Aorta (tissue), 5 donors: ENCODE measurements at regions not wholly inside any gene's neighbourhood (a gene's known extent, or its start where the extent isn't known, plus 50 kb on each side); places are given as distances from the start of the nearest gene placed in this dataset.

ENCODE experiments used
- ATAC-seq: fragments of 200-7000 bp; cut with Tn5 transposase; one replicate; pipeline ENCODE4 v1.9.1; 2022; ENCODE audit warnings: moderate library complexity; ENCODE audit not compliant: low FRiP score
- DNase-seq, 2 donors: peaks; one replicate each; pipeline ENCODE4 v3.0.0-alpha.2; 2020
- H3K27ac ChIP-seq, 2 donors: one replicate each; pipeline ENCODE4 v1.5.1; 2013; ENCODE audit warnings: low read length in 2 of 2, mild to moderate bottlenecking in 2 of 2, moderate library complexity in 2 of 2, control low read depth in 1 of 2, inconsistent platforms in 1 of 2, low read depth in 1 of 2
- H3K27me3 ChIP-seq, 2 donors: one replicate each; pipeline ENCODE4 v1.6.1; 2013; ENCODE audit warnings: control low read depth in 1 of 2, low read length in 1 of 2, mild to moderate bottlenecking in 1 of 2, moderate library complexity in 1 of 2; ENCODE audit not compliant: insufficient read depth in 2 of 2, control insufficient read depth in 1 of 2
- H3K36me3 ChIP-seq, 2 donors: one replicate each; pipeline ENCODE4 v1.6.1; 2013; ENCODE audit warnings: control low read depth in 1 of 2, low read length in 1 of 2, mild to moderate bottlenecking in 1 of 2; ENCODE audit not compliant: insufficient read depth in 2 of 2, control insufficient read depth in 1 of 2
- H3K4me1 ChIP-seq, 2 donors: one replicate each; pipeline ENCODE4 v1.6.1; 2013; ENCODE audit warnings: low read length in 2 of 2, control low read depth in 1 of 2, mild to moderate bottlenecking in 1 of 2, moderate library complexity in 1 of 2; ENCODE audit not compliant: insufficient read depth in 2 of 2, control insufficient read depth in 1 of 2
- H3K4me3 ChIP-seq, 2 donors: one replicate each; pipeline ENCODE4 v1.5.1; 2013; ENCODE audit warnings: low read length in 2 of 2, control low read depth in 1 of 2, mild to moderate bottlenecking in 1 of 2
- H3K9me3 ChIP-seq: one replicate; pipeline ENCODE4 v1.6.1; 2013; ENCODE audit warnings: mild to moderate bottlenecking, low read length; ENCODE audit not compliant: control insufficient read depth
- WGBS, 2 donors: extraction: QIAGEN DNeasy Blood & Tissue Kit; methylation state at CpG; one replicate each; pipeline ENCODE4 v1.1.7; 2013; 5-methylcytosine and 5-hydroxymethylcytosine counted together
- intact Hi-C, 2 donors: fragments of 100-400 bp; cut with DNase I; formaldehyde crosslinking; loops; one replicate each; pipeline versions ENCODE4 v1.14.2 to v1.15.0; 2022
- donor health status: healthy with polysubstance abuse.
- donor health status: Bipolar disorder and iron deficiency.
- donor health status: DM: no; HTN: no; CAD: no.
- donor health status: DM: no; HTN: no; CAD: no.
- donor health status: DM: yes; HTN: yes; CAD: no.

- no peak overlapping the region for H3K4me3 ChIP-seq
- no peak for ATAC-seq
- H3K36me3 ChIP-seq: no peaks in the 10 kb centered on the region
- intact Hi-C loops: no loop called here
- H3K4me1 ChIP-seq: no peaks in the 10 kb centered on the region
- peaks cover 2% of the 10 kb centered on the region for H3K9me3 ChIP-seq
- no peak overlapping the region for H3K27ac ChIP-seq
- peaks cover 0 to 3% of the 10 kb centered on the region in 2 donors for H3K27me3 ChIP-seq
- 14% methylated on average over 4 of the region's 4 CpGs for WGBS, 2 donors
- no peak for DNase-seq
Observed at GRCh38 chr16:51916231-51916630, 630.7 kb downstream of the TOX3 start.

GRCh38 chr16:51907680-51908079, 639.3 kb downstream of the TOX3 start:
- ATAC-seq (no peak), DNase-seq (no peak)
- H3K4me1 ChIP-seq: no peaks in the 10 kb centered on the region
- H3K27ac ChIP-seq: no peak overlapping the region
- H3K4me3 ChIP-seq: no peak overlapping the region
- no peaks in the 10 kb centered on the region for H3K36me3 ChIP-seq
- no peaks in the 10 kb centered on the region for H3K9me3 ChIP-seq
- intact Hi-C loops: no loop called here
- no peaks in the 10 kb centered on the region for H3K27me3 ChIP-seq

- Histone ChIP-seq H3K4me3 (no peak overlapping the region), H3K27me3 (no peaks in the 10 kb centered on the region), H3K4me1 (no peaks in the 10 kb centered on the region), H3K9me3 (no peaks in the 10 kb centered on the region), H3K36me3 (no peaks in the 10 kb centered on the region), H3K27ac (no peak overlapping the region)
- intact Hi-C loops: no loop called here
- DNase-seq (no peak), ATAC-seq (no peak)
- 65 to 76% methylated on average over 3 of the region's 3 CpGs for WGBS, 2 donors
Observed at GRCh38 chr16:51900221-51900780, 646.6 kb downstream of the TOX3 start.

- no peak for ATAC-seq
- H3K27ac ChIP-seq: no peak overlapping the region
- intact Hi-C loops: no loop called here
- no peaks in the 10 kb centered on the region for H3K9me3 ChIP-seq
- H3K4me1 ChIP-seq: no peaks in the 10 kb centered on the region
- H3K27me3 ChIP-seq: no peaks in the 10 kb centered on the region
- no peak for DNase-seq
- no peaks in the 10 kb centered on the region for H3K36me3 ChIP-seq
- no peak overlapping the region for H3K4me3 ChIP-seq
Observed at GRCh38 chr16:51898872-51899271, 648.1 kb downstream of the TOX3 start.

- DNase-seq (no peak), ATAC-seq (no peak)
- no peaks in the 10 kb centered on the region for H3K9me3 ChIP-seq
- WGBS, 2 donors: 92 to 96% methylated on average over 2 of the region's 2 CpGs
- H3K27me3 ChIP-seq: no peaks in the 10 kb centered on the region
- no peaks in the 10 kb centered on the region for H3K36me3 ChIP-seq
- no peak overlapping the region for H3K27ac ChIP-seq
- H3K4me3 ChIP-seq: no peak overlapping the region
- intact Hi-C loops: no loop called here
- H3K4me1 ChIP-seq: no peaks in the 10 kb centered on the region
Observed at GRCh38 chr16:51896013-51896412, 650.9 kb downstream of the TOX3 start.

- Histone ChIP-seq H3K27ac (no peak overlapping the region), H3K9me3 (no peaks in the 10 kb centered on the region), H3K27me3 (no peaks in the 10 kb centered on the region), H3K36me3 (no peaks in the 10 kb centered on the region), H3K4me1 (no peaks in the 10 kb centered on the region), H3K4me3 (no peak overlapping the region)
- intact Hi-C loops: no loop called here
- ATAC-seq (no peak), DNase-seq (no peak)
- 80 to 82% methylated on average over 11 of the region's 11 CpGs for WGBS, 2 donors
Observed at GRCh38 chr16:51892293-51893007, 654.5 kb downstream of the TOX3 start.

- intact Hi-C loops: no loop called here
- 81 to 84% methylated on average over 1 of the region's 1 CpG for WGBS, 2 donors
- ATAC-seq (no peak), DNase-seq (no peak)
- Histone ChIP-seq H3K36me3 (no peaks in the 10 kb centered on the region), H3K27ac (no peak overlapping the region), H3K4me3 (no peak overlapping the region), H3K9me3 (no peaks in the 10 kb centered on the region), H3K4me1 (no peaks in the 10 kb centered on the region), H3K27me3 (no peaks in the 10 kb centered on the region)
Observed at GRCh38 chr16:51888534-51888933, 658.4 kb downstream of the TOX3 start.

- 75 to 83% methylated on average over 1 of the region's 1 CpG for WGBS, 2 donors
- no peak overlapping the region for H3K4me3 ChIP-seq
- no peak overlapping the region for H3K27ac ChIP-seq
- ATAC-seq (no peak), DNase-seq (no peak)
- H3K4me1 ChIP-seq: no peaks in the 10 kb centered on the region
- intact Hi-C loops: no loop called here
- H3K9me3 ChIP-seq: no peaks in the 10 kb centered on the region
- H3K27me3 ChIP-seq: no peaks in the 10 kb centered on the region
- no peaks in the 10 kb centered on the region for H3K36me3 ChIP-seq
Observed at GRCh38 chr16:51888016-51888415, 658.9 kb downstream of the TOX3 start.

GRCh38 chr16:51886456-51886855, 660.5 kb downstream of the TOX3 start:
- H3K27me3 ChIP-seq: no peaks in the 10 kb centered on the region
- H3K9me3 ChIP-seq: no peaks in the 10 kb centered on the region
- no peak overlapping the region for H3K27ac ChIP-seq
- no peaks in the 10 kb centered on the region for H3K4me1 ChIP-seq
- no peak for ATAC-seq
- no peaks in the 10 kb centered on the region for H3K36me3 ChIP-seq
- 85 to 89% methylated on average over 2 of the region's 2 CpGs for WGBS, 2 donors
- no peak for DNase-seq
- no peak overlapping the region for H3K4me3 ChIP-seq
- intact Hi-C loops: no loop called here
